Mesenchymal stem cell (in vitro differentiated cells and primary cell): ENCODE measurements at regions not wholly inside any gene's neighbourhood (a gene's known extent, or its start where the extent isn't known, plus 50 kb on each side); places are given as distances from the start of the nearest gene placed in this dataset.

Experiments used
- DNase-seq: peaks from one replicate; pipeline ENCODE4 v3.0.0-alpha.2; 2013
- H2AFZ ChIP-seq: one replicate; pipeline ENCODE4 v1.6.1; 2013; ENCODE audit warnings: low read depth, mild to moderate bottlenecking, control low read depth, inconsistent platforms, low read length, moderate library complexity
- H2AK5ac ChIP-seq: 2 replicates; pipeline ENCODE4 v1.6.1; 2013; ENCODE audit warnings: low read length, moderate library complexity, mild to moderate bottlenecking, inconsistent platforms; ENCODE audit not compliant: severe bottlenecking
- H2BK120ac ChIP-seq: one replicate; pipeline ENCODE4 v1.6.1; 2013; ENCODE audit warnings: low read depth, mild to moderate bottlenecking, inconsistent platforms, low read length, moderate library complexity
- H2BK12ac ChIP-seq, 2 experiments: one replicate each; pipeline ENCODE4 v1.6.1; 2013; ENCODE audit warnings: inconsistent platforms in 2 of 2, low read length in 2 of 2, mild to moderate bottlenecking in 2 of 2, moderate library complexity in 2 of 2, control low read depth in 1 of 2
- H2BK15ac ChIP-seq: one replicate; pipeline ENCODE4 v1.6.1; 2013; ENCODE audit warnings: mild to moderate bottlenecking, low read depth, inconsistent platforms; ENCODE audit not compliant: poor library complexity, severe bottlenecking
- H2BK5ac ChIP-seq: 2 replicates; pipeline ENCODE4 v1.6.1; 2013; ENCODE audit warnings: low read depth, mild to moderate bottlenecking, low read length, control low read depth, inconsistent platforms; ENCODE audit not compliant: poor library complexity, severe bottlenecking
- H3K14ac ChIP-seq, 2 experiments: one replicate each; pipeline ENCODE4 v1.6.1; 2013; ENCODE audit warnings: inconsistent platforms in 2 of 2, low read length in 2 of 2, control low read depth in 1 of 2, mild to moderate bottlenecking in 1 of 2, moderate library complexity in 1 of 2
- H3K18ac ChIP-seq, 2 experiments: one replicate each; pipeline ENCODE4 v1.6.1; 2013; ENCODE audit warnings: inconsistent platforms in 2 of 2, low read length in 2 of 2, control low read depth in 1 of 2, low read depth in 1 of 2, mild to moderate bottlenecking in 1 of 2
- H3K23ac ChIP-seq, 2 experiments: one replicate each; pipeline ENCODE4 v1.6.1; 2013; ENCODE audit warnings: inconsistent platforms in 2 of 2, low read length in 2 of 2, mild to moderate bottlenecking in 2 of 2, moderate library complexity in 2 of 2, control low read depth in 1 of 2
- H3K27ac ChIP-seq: 2 replicates; pipeline ENCODE4 v1.5.1; 2013; ENCODE audit warnings: mild to moderate bottlenecking, moderate library complexity, low read length, control low read depth, inconsistent platforms; ENCODE audit not compliant: poor library complexity, severe bottlenecking
- H3K27me3 ChIP-seq, 2 experiments: 2 replicates each; pipeline versions ENCODE4 v1.6.1 to v1.7.0; 2013; ENCODE audit warnings: low read length in 2 of 2, mild to moderate bottlenecking in 2 of 2, moderate library complexity in 2 of 2, control low read depth in 1 of 2, inconsistent platforms in 1 of 2; ENCODE audit not compliant: control insufficient read depth in 1 of 2, insufficient read depth in 1 of 2
- H3K36me3 ChIP-seq, 2 experiments: 2 replicates each; pipeline versions ENCODE4 v1.6.1 to v1.7.0; 2013; ENCODE audit warnings: low read length in 2 of 2, control low read depth in 1 of 2, inconsistent platforms in 1 of 2, low read depth in 1 of 2, mild to moderate bottlenecking in 1 of 2; ENCODE audit not compliant: insufficient read depth in 2 of 2, control insufficient read depth in 1 of 2
- H3K4ac ChIP-seq, 2 experiments: one replicate each; pipeline ENCODE4 v1.6.1; 2013; ENCODE audit warnings: inconsistent platforms in 2 of 2, low read length in 2 of 2, mild to moderate bottlenecking in 2 of 2, moderate library complexity in 2 of 2, control low read depth in 1 of 2, low read depth in 1 of 2
- H3K4me1 ChIP-seq: 2 replicates; pipeline ENCODE4 v1.6.1; 2013; ENCODE audit warnings: low read depth, low read length, control low read depth; ENCODE audit not compliant: control insufficient read depth, insufficient read depth
- H3K4me2 ChIP-seq: 2 replicates; pipeline ENCODE4 v1.6.1; 2013; ENCODE audit warnings: low read length, mild to moderate bottlenecking, inconsistent platforms; ENCODE audit not compliant: poor library complexity, severe bottlenecking
- H3K4me3 ChIP-seq, 2 experiments: 2 replicates each; pipeline versions ENCODE4 v1.5.1 to v1.7.0; 2013; ENCODE audit warnings: low read length in 2 of 2, mild to moderate bottlenecking in 2 of 2, control low read depth in 1 of 2, low read depth in 1 of 2; ENCODE audit not compliant: insufficient read depth in 1 of 2
- H3K79me1 ChIP-seq: replicated peaks from 2 replicates; pipeline ENCODE4 v1.6.1; 2013; ENCODE audit warnings: mild to moderate bottlenecking, control low read depth, low read length, inconsistent platforms; ENCODE audit not compliant: poor library complexity, severe bottlenecking
- H3K9ac ChIP-seq: 2 replicates; pipeline ENCODE4 v1.7.0; 2013; ENCODE audit warnings: mild to moderate bottlenecking, low read length, moderate library complexity
- H3K9me3 ChIP-seq: 2 replicates; pipeline ENCODE4 v1.7.0; 2013; ENCODE audit warnings: mild to moderate bottlenecking, low read length; ENCODE audit not compliant: control insufficient read depth
- H4K8ac ChIP-seq: one replicate; pipeline ENCODE4 v1.6.1; 2013; ENCODE audit warnings: inconsistent platforms, mild to moderate bottlenecking, low read length, moderate library complexity
- H4K91ac ChIP-seq: one replicate; pipeline ENCODE4 v1.6.1; 2013; ENCODE audit warnings: mild to moderate bottlenecking, low read length, inconsistent platforms
- WGBS: methylation state at CpG from one replicate; pipeline ENCODE4 v1.1.7; 2013; ENCODE audit warnings: mixed read lengths; 5-methylcytosine and 5-hydroxymethylcytosine counted together

DNA sequence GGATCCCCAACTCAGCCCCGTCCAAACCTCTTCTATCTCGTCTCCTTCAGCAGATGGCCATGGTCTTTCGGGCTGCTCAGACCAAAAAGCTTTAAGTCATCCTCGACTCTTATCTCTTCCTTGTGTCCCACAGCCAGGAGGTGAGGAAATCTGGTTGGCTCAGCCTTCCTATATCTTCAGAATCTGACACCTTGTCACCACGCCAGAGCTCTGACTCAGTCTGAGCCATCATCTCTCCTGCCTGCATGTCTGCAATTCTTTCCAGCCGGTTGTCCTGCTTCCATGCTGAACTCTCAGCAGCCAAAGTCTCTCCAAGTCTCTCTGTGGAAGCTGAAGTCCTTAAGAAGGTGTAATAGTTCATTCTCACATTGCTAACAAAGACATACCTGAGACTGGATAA lies 419.3 kb upstream of the ADAMTS16 start:
- Histone ChIP-seq H3K4me2 (no peak overlapping the region), H2BK12ac (no peak overlapping the region)
- WGBS: 43% methylated on average over 5 of the region's 6 CpGs

DNA sequence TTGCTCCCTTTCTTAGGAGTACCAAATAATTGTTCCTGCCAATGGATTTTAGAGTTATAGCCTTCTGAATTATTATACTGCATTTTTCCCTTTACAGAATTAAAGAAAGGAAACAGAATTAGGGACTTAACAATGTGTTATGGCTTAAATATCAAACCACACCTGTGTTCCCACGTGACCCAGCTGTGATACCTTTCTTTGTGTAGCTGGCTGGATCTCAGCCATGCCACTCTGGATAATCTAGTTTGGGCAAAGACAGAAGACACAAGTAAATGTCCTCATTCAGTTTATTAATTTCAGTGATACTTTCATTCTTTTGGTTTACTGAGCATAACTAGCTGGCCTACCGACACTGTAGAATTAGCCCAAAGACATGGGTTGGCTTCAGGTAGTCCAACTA lies 417.2 kb upstream of the ADAMTS16 start:
- Histone ChIP-seq H2BK120ac (no peak overlapping the region), H3K27ac (no peak overlapping the region), H3K23ac (no peak overlapping the region), H2BK12ac (no peak overlapping the region), H3K4me2 (no peak overlapping the region), H3K4me3 (no peak overlapping the region), H3K4ac (no peak overlapping the region), H2AFZ (no peak overlapping the region), H3K79me1 (no peaks in the 10 kb centered on the region), H3K27me3 (no peaks in the 10 kb centered on the region), H4K8ac (no peak overlapping the region), H3K36me3 (no peaks in the 10 kb centered on the region), H3K9ac (no peak overlapping the region), H2AK5ac (no peak overlapping the region), H3K9me3 (no peaks in the 10 kb centered on the region), H4K91ac (no peak overlapping the region), H3K14ac (no peak overlapping the region), H3K4me1 (no peaks in the 10 kb centered on the region), H2BK5ac (no peak overlapping the region), H3K18ac (no peak overlapping the region), H2BK15ac (no peak overlapping the region)
- 71% methylated on average over 2 of the region's 2 CpGs for WGBS
- no peak for DNase-seq

More for the DNA sequence above, 419.3 kb upstream of the ADAMTS16 start:
- Histone ChIP-seq H3K23ac (no peak overlapping the region), H3K4me3 (no peak overlapping the region), H3K27ac (no peak overlapping the region), H3K9ac (no peak overlapping the region), H4K8ac (no peak overlapping the region), H3K79me1 (no peaks in the 10 kb centered on the region), H2BK5ac (no peak overlapping the region), H2BK120ac (no peak overlapping the region), H3K36me3 (no peaks in the 10 kb centered on the region), H2BK15ac (no peak overlapping the region), H3K14ac (no peak overlapping the region), H3K27me3 (no peaks in the 10 kb centered on the region), H3K9me3 (no peaks in the 10 kb centered on the region), H2AFZ (no peak overlapping the region), H4K91ac (no peak overlapping the region), H2AK5ac (no peak overlapping the region), H3K4ac (no peak overlapping the region), H3K18ac (no peak overlapping the region), H3K4me1 (no peaks in the 10 kb centered on the region)
- no peak for DNase-seq

- WGBS: 81% methylated on average over 3 of the region's 4 CpGs
- no peak for DNase-seq
- H3K9me3 ChIP-seq: no peaks in the 10 kb centered on the region
- no peak overlapping the region for H3K4ac ChIP-seq
- no peaks in the 10 kb centered on the region for H3K36me3 ChIP-seq
- H3K4me2 ChIP-seq: no peak overlapping the region
- H3K14ac ChIP-seq: no peak overlapping the region
- H3K4me3 ChIP-seq: no peak overlapping the region
- no peak overlapping the region for H3K18ac ChIP-seq
- H3K27ac ChIP-seq: no peak overlapping the region
- H2BK12ac ChIP-seq: no peak overlapping the region
- no peak overlapping the region for H2BK5ac ChIP-seq
- H4K8ac ChIP-seq: no peak overlapping the region
- no peak overlapping the region for H2BK120ac ChIP-seq
- H3K27me3 ChIP-seq: no peaks in the 10 kb centered on the region
- no peak overlapping the region for H2AK5ac ChIP-seq
- no peak overlapping the region for H4K91ac ChIP-seq
- H3K23ac ChIP-seq: no peak overlapping the region
- no peak overlapping the region for H3K9ac ChIP-seq
- no peak overlapping the region for H2AFZ ChIP-seq
- H2BK15ac ChIP-seq: no peak overlapping the region
- no peaks in the 10 kb centered on the region for H3K79me1 ChIP-seq
- no peaks in the 10 kb centered on the region for H3K4me1 ChIP-seq
These were observed 414.5 kb upstream of the ADAMTS16 start for GRCh38 chr5:4725594-4725993.

DNA sequence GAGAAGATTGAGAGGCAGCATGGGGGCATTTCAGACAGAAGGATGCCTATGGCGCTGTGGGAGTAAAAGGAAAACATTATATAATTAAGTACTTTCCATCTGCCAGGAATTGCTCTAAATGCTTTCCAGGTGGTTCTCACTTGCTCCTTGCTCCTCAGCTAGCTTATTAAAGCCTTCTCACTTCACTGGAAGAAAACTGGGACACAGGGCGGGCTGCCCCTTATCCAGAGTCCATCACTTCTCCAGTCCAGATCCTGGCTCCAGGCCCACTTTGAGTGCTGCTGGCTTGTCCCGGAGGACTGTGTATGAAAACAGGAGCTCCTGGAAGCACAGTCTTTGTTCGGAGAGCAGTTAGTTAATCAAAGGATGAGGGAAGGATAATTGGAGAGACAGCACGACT lies 409.9 kb upstream of the ADAMTS16 start:
- Histone ChIP-seq H3K27ac (no peak overlapping the region), H2AK5ac (no peak overlapping the region), H2BK15ac (no peak overlapping the region), H4K8ac (no peak overlapping the region), H3K23ac (no peak overlapping the region), H3K4me1 (no peaks in the 10 kb centered on the region), H3K9ac (no peak overlapping the region), H3K18ac (no peak overlapping the region), H3K27me3 (no peaks in the 10 kb centered on the region), H2BK120ac (no peak overlapping the region), H2BK12ac (no peak overlapping the region), H3K4ac (no peak overlapping the region), H3K36me3 (no peaks in the 10 kb centered on the region), H2AFZ (no peak overlapping the region), H4K91ac (no peak overlapping the region), H3K14ac (no peak overlapping the region), H3K9me3 (no peaks in the 10 kb centered on the region), H3K4me2 (no peak overlapping the region), H3K4me3 (no peak overlapping the region), H2BK5ac (no peak overlapping the region), H3K79me1 (no peaks in the 10 kb centered on the region)
- no peak for DNase-seq
- WGBS: 81% methylated on average over 4 of the region's 5 CpGs
